DLD1 (cell line): ENCODE measurements at regions not wholly inside any gene's neighbourhood (a gene's known extent, or its start where the extent isn't known, plus 50 kb on each side); places are given as distances from the start of the nearest gene placed in this dataset.

ENCODE experiments used
- in situ Hi-C: cut with HindIII; loops from 2 replicates; pipeline ENCODE4 v1.10.0; 2017; ENCODE audit warnings: low sequenced_read_pairs

- in situ Hi-C loops, result no loop called here
Observed at GRCh38 chr2:12299431-12299830, 417.3 kb upstream of the TRIB2 start.

DNA sequence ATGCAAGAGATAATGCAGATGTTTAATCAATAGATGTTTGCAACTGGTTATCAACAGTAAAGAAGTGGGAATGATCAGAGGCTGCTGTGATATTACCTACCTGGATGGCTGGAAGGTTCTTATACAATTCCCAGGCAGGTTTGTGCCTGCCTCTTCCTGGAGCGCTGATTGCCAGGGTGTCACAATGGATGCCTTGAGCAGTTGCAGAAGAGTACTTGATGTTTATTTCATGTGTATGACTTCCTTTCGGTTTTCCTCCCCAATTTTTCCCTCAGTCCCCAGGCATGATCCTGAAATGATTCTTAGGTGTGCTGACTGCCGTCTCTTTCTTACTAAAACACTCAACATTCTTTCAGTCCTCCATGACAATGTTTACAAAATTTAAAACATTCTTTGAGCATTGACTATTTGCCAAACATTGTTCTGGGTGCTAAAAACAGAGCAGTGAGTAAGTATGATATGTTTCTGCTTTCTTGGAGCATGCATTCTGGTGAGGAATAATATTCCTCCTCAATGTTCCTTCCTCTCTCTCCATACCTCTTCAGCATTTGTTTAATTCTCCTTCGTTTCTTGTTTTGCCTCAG is 416.6 kb upstream of the TRIB2 start:
- in situ Hi-C loops, result no loop called here

DNA sequence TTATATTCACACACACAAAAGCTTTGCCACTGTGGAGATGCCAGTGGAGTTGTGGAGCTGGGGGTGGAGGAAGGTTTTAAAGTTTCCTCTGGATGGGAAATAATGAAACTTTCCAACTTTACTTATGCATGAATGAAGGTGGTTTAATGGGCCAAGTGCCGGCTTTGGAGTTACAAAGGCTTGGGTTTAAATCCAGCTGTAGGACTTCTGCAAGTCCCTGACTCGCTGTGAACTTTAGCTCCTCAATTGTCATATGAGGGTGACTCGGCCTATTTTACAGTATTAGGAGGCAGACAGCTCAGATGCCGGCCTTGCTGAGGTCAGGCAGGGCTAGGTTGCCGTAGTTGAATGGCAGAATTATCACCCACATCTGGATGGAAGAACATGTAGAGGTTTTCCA is 415.8 kb upstream of the TRIB2 start:
- in situ Hi-C loops, result no loop called here

- in situ Hi-C loops, result no loop called here
Observed at GRCh38 chr2:12302140-12302539, 414.6 kb upstream of the TRIB2 start.

- in situ Hi-C loops, result no loop called here
Observed at GRCh38 chr2:12302691-12303090, 414.0 kb upstream of the TRIB2 start.

DNA sequence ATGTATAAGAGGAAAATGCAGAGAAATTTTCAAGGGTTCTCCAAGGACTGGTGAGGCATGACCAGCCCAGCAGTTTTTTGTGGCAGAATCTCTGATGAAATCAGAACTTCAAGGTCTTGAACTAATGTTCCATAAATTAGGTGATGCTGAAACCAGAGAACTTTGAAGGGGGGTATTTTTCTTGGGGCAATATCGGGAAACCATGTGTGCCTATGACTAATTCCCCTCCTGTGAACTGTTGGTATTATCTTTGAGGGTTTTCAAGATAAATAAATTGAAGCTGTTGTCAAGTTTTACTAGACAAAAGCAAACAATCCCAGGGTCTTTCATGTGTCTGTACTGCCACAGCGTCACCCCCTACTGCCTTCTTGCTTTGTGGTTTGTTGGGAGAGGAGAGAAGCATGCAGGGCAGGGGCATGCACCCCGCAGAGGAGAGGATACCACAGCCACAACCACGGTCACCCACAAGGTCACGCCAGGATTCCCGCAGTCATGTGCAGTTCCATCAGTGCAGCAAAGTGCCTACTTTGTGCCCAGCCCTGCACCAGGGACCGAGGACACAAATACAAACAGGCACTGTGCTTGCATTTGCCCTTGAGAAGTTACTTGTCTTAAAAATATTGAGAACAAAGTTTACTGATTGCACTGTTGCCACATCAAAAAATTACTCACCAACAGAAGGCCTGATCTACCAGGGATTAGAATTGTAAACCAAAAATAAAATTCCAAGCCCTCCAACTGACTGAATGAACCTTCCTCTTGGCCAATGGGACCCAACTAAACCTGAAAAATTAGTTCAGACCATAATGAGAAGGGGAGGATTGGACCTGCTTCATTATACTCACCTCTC is 413.3 kb upstream of the TRIB2 start:
- in situ Hi-C loops, result no loop called here

DNA sequence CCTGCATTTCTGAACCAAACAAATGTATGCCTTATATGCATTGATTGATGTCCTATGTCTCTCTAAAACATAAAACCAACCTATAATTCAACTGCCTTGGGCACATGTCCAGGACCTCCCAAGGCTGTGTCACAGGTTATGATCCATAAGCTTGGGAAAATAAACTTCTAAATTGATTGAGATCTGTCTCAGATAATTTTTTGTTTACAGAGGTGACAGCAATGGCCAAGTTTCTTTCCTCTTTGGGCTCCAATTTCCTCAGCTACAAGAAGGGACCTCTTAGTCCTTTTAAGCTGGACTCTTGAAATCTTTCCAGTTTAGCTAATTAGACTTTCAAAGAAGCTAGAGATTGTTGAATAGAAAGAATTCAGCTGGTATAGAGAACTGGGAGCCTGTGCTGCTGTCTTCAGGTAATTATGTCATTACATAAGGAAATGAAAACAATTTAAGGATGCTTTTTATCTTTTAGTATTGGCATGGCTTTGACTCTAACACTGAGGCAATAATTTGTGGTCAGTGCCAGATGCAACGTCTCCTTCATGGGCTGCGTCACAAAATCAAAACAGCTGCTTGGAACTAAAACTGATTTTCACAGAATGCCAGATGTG is 412.1 kb upstream of the TRIB2 start:
- in situ Hi-C loops, result no loop called here

- in situ Hi-C loops, result no loop called here
Observed at GRCh38 chr2:12305931-12306330, 410.8 kb upstream of the TRIB2 start.

- in situ Hi-C loops, result no loop called here
Observed at GRCh38 chr2:12310399-12310798, 406.3 kb upstream of the TRIB2 start.

DNA sequence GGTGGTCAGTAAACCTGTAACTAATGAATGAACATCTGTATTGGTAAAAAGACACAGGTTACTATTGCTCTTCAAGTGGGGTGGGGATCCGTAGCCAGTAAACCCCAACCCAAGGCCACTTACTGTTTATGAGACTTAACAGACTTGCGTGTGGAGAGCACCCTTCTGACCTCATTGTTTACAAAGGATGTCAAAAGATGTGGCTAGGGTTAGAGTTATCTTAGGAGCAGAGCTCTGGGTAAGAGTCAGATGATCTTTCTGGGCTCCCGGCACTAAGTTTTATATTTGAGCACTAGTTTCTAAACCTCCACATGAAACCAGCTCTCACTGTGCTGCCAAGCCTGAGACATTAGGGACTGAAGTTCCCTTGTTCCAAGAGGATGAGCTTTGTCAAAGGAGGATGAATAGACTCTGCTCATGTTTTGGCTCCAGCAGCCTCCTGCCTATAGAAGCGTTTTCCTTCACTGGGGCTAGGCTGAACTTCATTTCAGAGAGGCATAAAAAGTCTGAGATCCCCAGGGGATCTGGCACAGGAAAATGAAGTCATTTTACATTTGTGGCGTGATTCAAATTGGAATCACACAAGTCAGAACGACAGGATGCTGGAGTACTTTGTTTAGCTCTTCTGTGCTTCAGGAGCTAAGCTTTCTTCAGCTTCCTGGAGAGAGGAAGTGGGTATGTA is 403.1 kb upstream of the TRIB2 start:
- in situ Hi-C loops, result no loop called here

- in situ Hi-C loops, result no loop called here
Observed at GRCh38 chr2:12314127-12314760, 402.5 kb upstream of the TRIB2 start.

DNA sequence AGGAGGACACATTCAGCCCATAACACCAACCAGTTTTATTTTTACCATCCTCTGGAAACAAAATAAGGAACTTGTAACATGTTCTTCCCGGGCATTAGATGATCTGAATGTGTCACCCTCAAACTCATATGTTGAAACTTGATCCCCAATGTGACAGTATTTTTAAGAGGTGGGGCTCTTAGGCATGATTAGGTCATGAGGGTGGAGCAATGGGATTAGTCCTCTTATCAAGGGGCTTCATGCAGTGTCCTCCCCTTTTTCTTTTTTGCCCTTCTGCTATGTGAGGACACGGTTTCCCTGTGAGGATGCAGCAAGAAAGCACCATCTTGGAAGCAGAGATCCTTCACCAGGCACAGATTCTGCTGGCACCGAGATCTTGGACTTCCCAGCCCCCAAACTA is 401.5 kb upstream of the TRIB2 start:
- in situ Hi-C loops, result no loop called here

DNA sequence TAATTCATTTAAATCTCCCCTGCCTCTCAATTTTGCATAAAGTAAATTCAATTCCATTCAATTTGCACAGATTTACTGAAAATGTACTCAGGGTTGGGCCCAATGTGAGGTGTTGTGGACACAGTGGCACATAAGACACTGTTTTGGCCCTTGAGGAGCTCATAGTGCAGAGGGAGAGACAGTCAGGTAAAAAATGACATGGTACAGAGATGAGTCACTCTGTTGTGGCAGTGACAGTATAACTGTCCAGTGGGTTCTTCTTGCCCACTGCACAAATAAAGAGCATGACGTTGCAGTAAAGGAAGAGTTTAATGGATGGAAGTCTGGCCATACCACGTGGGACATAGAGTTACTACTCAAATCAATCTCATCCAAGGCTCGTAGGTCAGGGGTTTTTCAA is 400.3 kb upstream of the TRIB2 start:
- in situ Hi-C loops, result no loop called here

GRCh38 chr2:12317286-12317685 is 399.4 kb upstream of the TRIB2 start:
- in situ Hi-C loops, result no loop called here

- in situ Hi-C loops, result no loop called here
Observed at GRCh38 chr2:12317814-12318426, 398.8 kb upstream of the TRIB2 start.

DNA sequence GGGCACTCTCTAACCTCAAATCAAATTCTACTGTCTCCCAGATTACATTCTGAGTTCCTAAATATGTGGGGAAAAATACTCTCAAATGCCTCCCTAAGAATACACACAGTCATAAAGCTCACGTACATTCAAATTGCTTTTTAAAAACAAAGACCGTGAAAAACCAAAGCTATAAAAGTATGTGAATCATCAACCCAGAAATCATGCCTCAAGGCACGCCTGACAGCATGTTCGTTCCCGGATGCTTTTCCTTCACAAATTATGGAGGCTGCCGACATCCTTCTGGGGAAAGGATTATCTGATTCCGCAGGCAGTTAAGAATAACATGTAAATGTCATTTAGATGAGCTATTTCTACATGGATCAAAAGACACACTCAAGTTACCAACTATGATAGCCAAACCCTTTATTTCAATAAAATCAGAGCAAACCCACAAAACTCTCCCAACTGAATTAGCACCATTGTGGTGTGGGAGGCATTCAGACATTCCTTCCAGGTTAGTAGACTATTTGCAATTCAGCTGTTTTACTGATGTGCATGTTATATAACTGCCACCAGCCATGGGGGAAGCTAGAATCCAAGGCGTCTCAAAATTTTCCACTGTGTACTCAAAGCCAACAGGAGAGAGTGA is 398.2 kb upstream of the TRIB2 start:
- in situ Hi-C loops, result no loop called here

- in situ Hi-C loops, result no loop called here
Observed at GRCh38 chr2:12320027-12320734, 396.6 kb upstream of the TRIB2 start.

- in situ Hi-C loops, result no loop called here
Observed at GRCh38 chr2:12320991-12321641, 395.6 kb upstream of the TRIB2 start.

DNA sequence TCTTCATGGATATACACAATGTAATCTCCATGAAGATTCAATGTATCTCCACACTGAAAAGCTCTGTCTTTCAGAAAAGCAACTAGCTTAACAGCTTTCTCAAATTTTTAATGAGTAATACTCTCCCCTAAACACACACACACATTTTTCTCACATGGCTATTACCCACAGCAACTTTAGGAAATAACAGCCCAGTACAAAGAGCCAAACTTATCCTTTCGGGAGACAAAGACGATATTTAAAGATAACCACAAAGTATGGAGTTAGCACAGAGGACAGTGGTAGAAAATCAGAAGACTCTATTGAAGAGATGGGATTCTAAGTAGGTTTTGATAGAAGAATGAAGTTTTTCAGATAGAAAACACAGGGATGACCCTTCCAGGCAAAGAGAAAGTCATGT is 394.9 kb upstream of the TRIB2 start:
- in situ Hi-C loops, result no loop called here
